Activated effector memory CD4-positive, alpha-beta T cell treated with anti-CD3 and anti-CD28 coated beads, Interleukin-2, amount 50 U/mL, for 16 hours (primary cell): ENCODE measurements at regions not wholly inside any gene's neighbourhood (a gene's known extent, or its start where the extent isn't known, plus 50 kb on each side); places are given as distances from the start of the nearest gene placed in this dataset.

Source experiments
- DNase-seq: peaks from one replicate; pipeline ENCODE4 v3.0.0-alpha.2; 2020

DNA sequence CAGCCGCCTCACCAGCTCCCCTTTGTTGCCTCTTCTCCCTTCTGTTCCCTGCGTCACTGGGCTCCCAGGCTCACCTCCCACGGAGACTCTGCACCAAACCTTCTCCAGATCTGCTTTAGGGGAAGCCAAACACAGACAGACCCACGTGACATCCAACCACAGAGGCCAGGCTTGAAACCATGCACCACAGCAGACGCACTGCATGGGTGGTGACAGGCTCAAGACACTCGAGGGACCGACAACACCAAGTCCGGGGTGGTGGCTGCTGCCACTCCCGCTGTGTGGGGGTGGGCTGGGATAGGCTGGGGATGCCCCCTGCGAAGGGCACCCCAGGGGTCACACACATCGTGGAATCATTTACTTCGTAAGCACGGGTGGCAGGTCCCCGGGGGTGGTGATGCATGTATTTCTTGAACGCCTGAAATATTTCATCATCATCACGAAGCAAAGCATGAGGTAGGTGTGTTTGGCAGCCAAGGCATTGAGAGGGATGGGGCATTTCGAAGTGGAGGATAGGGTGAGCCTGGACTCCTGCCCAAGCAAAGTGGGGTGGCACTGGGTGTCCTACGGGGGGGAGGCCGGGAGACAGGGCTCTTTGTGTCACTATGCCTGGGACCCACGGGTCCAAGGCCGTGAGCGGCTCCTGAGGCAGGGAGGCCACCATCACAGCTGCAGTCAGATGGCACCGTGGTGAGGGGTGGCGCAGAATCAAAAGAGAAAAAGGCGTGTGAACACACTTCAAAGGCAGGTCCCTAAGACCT lies 66.8 kb upstream of the RFLNA start:
- no peak for DNase-seq

DNA sequence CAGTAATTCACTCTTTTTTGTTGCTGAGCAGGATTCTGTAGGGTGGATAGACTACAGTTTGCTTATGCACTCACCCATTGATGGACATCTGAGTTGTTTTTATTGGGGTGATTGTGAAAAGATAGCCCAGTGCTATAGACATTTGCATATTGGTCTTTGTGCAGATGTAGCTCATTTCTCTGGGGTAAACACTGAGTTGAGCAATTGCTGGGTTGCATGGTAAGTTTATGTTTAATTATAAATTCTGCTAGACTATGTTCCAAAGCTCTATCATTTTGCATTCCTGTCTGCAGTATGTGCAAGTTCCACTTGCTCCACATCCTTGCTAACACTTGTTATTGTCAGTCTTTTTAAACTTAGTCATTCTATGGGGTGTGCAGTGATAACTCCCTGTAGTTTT lies 65.4 kb upstream of the RFLNA start:
- DNase-seq = no peak

DNA sequence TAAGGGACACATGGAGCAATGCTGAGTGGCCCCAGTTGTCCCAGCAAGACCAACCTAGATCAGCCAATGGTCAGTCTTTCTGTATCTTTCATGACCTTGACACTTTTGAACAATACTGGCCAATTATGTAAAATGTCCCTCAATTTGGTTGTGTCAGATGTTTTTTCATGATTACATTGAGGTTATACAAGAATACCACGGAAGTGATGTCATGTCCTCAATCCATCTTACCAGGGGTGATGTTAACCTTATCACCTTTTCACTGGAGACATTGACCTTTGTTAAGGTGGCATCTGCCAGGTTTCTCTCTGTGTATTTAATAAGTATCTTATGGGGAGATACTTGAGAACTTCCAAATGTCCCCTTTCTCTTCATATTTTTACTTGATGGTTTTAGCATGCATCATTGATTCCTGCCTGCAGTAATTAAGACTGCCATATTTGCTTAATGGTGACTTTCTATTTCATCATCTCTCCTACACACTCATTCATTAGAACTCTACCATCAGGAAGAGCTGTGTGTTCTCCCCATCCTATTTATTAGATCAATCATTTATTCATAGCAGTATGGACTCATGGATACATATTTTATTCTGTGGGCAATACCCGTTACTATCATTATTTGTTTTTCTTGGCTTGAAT lies 64.7 kb upstream of the RFLNA start:
- DNase-seq = no peak

DNA sequence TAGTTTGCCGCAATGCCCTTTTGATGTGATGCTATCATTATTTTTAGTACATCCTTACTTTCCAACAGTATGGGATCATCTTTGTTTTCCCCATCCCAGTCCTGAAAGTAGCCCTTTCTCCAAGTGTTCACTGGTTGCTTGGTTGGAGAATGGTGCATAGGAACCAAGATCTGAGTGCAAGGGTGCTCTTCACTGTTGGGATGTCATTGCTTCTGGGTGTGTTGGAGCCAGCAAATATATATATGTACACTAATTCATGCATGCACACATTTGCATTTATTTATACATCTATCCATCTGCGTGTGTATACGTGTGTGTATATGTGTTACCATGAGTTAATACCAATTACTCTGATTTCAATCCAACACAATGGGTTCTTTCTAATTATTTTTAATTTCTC lies 64.1 kb upstream of the RFLNA start:
- DNase-seq = no peak

DNA sequence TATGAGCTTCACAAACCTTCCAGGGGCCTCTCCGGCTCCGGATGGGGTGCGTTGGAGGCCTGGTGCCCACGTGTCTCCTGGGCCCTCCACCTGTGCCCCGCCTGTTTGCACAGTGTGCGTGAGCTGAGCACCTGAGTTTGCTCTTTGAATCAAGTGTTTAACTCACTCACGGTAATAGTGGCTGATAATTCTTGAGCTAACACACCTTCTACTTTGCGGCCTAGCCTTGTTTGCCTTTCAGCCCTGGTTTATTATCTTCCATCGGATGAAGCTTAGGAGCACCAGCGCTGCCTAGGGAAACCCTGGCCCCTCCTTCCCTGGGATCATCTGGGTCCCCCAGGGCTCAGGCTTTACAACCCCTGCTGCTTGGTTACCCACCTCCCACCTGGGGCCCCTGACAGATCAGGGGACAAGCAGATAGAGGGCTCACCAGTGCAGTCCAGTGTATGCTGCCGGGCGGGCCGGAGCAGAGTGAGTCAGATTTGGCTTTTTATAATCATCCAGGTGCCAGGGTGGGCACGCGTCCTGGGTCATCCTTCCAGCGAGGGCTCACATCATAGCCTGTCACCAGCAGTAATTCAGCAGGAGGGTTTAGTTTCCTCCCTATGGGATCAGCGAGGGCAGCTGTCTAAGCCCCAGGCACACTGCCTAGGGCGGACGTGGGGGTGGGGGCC lies 62.8 kb upstream of the RFLNA start:
- DNase-seq = no peak

DNA sequence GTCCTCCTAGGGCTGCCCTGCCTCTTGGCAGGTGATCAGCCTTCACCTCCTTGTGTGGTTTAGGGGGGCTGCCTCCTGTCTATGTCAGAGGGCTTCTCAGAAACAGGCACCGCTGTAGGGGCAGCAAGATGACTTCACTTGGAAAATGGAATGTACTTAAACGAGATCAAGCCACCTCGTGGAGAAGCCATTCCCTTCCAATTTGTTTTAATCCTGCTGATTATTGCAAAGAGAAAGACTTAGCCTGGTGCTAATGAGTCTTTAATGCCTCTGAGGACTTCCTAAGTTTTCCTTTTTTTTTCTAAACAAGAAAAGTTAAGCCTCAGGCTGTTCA lies 62.3 kb upstream of the RFLNA start:
- DNase-seq = no peak

DNA sequence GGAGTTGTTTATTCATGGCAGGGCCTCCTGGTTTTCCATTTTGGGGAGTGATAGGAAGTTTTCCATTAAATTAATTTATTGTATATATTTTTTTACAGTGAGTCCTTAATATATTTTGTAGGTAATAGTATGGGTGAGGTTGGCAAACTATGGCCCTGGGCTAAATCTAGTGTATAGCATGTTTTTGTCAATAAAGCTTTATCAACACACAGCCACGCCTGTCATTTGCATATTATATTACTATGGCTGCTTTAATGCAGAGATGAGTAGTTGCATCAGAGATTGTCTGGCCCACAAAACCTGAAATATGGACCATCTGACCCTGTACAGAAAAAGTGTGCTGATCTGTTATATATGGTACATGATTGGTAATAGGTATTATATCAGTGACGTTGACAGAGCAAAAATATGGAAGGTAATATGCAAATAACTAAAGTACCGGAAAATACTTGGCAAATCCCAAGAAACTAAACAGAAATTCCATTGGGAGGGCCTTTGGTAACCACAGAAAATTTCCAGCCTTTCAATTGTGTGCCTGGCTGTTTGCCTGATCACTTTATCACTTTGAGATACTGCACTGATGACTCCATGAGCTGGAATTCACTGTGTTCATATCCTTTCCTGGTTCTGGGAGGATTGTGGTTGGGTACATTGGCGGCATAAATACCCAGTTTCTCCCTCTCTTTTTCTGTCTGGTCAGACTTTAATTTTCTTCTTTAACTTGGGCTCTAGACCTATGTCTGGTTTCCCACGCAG lies 61.7 kb upstream of the RFLNA start:
- DNase-seq = no peak

DNA sequence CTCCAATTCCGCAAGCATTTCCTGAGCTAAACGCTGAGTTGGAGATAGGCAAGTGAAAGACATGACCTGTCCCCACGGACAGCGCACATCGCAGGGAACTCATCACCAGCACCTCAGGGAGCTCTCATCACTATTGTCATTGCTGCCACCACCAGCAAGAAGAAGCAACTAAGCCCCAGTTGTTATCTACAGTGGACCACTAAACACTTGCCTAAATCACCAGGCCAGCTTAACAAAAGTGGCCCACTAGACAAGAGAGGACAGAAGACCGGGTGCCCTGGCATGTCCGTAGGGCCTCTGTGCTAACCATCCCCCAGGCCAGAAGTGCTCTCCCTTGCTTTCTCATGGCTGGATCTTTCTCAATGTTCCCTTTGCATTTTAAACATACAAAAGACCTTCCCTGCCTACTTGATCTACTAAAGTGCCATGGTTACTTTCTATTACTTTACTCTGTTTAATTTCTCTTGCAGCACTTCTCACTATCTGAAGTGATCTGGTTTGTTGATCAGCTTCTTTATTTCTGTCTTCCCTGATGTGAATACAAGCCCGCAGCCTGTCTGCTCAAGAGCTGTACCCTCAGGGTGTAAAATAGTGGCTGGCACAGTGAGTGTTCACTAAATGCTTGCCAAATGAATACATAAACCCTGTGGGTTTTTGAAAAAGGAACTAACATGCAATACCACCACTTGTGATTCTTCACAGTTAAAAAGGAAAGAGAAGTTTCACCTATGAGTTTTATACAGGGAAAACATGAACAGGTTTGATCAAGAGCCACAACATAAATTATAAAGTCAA lies 60.9 kb upstream of the RFLNA start:
- DNase-seq = no peak

DNA sequence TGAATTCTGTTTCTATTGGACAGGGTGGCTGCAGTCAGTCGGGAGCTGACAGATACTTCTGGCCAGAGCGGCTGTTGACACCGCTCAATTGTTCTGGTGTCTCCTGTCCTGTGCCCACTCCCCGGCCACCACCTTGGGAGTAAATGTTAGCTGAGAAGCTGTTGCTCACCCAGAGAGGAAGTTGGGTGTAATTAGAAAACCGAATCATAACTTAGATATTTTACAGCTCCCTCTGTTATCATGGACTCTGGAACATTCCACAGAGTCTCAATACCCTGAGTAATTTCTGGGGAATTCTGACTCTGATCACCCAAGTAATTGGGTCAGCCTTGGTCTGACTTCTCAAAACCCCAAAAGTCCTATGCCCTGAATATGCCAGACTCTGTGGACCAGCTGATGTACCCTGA lies 58.3 kb upstream of the RFLNA start:
- DNase-seq = no peak

DNA sequence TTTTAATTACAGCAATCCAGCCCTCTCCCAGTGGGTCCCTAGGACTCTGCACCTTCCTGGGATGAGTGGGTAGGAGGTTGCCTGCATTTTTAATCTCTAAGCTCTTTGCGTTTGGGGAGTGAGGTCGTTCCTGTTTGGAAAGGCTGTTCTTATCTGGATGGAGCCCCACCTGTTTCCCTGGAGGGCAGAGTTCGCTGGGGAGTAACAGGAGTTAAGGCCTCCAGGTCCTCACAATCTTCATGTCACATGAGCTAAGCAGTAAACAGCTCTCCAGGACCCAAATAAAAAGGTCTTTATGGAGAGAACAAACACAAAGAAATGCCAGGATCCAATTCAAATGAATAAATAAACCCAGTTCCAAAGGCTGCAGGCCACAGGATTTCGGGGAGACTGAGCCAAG lies 56.0 kb upstream of the RFLNA start:
- no peak for DNase-seq

DNA sequence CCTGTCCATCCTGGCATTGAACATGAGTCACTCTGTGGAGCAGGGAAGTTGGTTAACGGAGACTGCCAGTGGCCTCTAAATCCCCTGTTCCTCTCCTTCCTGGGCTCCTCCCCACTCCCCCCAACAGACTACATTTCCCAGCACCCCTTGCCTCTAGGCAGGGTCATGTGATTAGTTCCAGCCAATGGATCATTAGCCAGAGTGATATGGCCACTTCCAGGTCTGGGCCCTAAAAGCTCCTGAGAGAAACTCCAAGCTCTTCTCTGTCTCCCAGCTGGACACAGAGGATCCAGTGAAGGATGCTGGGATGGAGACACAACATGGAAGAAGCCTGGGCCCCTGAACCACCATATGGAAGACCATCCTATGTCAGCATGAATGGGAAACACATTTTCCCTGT lies 54.4 kb upstream of the RFLNA start:
- no peak for DNase-seq

DNA sequence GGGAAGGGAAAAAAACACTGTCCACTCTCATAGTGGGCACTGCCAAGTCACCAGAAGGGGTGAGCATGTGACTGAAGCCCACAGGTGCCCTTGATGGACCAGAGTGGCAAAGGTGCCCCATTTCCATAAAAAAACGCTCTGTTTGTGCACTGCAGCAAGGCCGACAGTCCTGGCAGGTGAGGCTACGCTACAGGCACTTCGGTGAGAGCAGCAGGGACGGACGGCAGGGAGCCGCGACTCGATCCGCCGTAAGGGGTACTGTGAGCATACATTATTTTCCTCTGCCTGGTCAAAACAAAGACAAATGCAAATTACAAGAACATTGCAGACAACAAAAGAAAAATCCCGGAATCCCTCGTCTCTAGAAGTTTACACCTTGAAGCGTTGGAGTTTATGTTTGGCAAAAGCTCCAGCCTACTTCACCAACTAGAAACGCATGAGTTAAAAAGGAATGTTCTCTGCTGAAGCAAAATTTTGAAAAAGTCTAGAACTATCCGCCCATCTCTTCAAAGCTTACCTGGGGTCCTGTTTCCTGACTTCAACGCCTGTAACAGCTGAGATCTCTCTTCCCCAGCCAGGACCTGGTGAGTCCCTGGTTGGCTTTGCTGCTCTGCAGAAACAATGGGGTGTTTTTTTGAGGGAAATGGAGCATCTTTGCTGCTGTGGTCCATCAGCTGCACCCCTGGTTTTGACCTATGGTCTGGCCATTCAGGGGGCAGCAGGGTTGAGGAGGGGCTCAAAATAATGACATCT lies 52.9 kb upstream of the RFLNA start:
- DNase-seq = peak; percentile 10

DNA sequence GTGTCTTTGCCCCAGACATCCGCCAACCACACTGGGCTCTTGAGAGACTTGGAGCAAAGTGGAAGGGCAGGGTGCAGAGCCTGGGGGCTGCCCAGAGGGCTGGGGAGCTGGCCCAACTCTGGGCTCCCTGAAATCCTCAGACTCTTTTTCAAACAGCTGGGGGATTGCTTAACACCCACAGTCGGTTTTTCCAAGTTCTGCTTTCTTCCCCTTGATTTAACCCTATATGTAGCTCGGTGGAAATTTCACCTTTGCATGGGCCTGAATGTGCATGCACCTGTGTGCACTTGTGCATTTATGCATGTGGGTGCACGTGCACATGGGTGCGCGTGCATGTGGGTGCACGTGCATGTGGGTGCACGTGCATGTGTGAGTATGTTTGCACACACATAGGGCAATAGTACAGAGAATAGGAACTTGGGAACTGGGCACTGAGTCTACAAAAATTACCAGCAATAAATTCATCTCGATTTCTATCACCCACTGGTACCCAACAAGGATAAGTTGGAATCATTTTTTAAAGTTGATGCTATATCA lies 52.3 kb upstream of the RFLNA start:
- DNase-seq = no peak

DNA sequence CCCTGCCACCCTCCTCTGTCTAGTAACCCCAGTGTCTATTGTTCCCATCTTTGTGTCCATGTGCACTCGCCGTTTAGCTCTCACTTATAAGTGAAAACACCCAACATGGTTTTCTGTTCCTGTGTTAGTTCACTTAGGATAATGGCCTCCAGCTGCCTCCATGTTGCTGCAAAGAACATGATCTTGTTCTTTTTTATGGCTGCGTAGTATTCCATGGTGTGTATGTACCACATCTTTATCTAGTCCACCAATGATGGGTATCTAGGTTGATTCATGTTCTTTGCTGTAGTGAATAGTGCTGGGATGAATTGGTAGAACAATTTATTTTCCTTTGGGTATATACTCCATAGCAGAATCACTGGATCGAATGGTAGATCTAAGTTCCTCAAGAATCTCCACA lies 51.0 kb upstream of the RFLNA start:
- no peak for DNase-seq
